Neural progenitor cell (in vitro differentiated cells): ENCODE measurements at regions not wholly inside any gene's neighbourhood (a gene's known extent, or its start where the extent isn't known, plus 50 kb on each side); places are given as distances from the start of the nearest gene placed in this dataset.

Experiments
- DNase-seq: peaks from one replicate; pipeline ENCODE4 v3.0.0-alpha.2; 2016; ENCODE audit warnings: low spot score
- H2AFZ ChIP-seq: fragments of 200-600 bp; sonication (generic); replicated peaks from 2 replicates; pipeline ENCODE4 v1.6.1; 2016; ENCODE audit warnings: antibody characterized with exemption
- H3F3A ChIP-seq: fragments of 200-600 bp; sonication (generic); 2 replicates; pipeline ENCODE4 v1.6.1; 2016; ENCODE audit warnings: antibody characterized with exemption, low read depth
- H3K27ac ChIP-seq: fragments of 200-600 bp; sonication (generic); 2 replicates; pipeline ENCODE4 v1.5.1; 2016; ENCODE audit warnings: mild to moderate bottlenecking
- H3K27me3 ChIP-seq: fragments of 200-600 bp; sonication (generic); 2 replicates; pipeline ENCODE4 v1.6.1; 2016; ENCODE audit warnings: mild to moderate bottlenecking, moderate library complexity
- H3K36me3 ChIP-seq: fragments of 200-600 bp; sonication (generic); 2 replicates; pipeline ENCODE4 v1.5.1; 2016
- H3K4me1 ChIP-seq: fragments of 200-600 bp; sonication (generic); 2 replicates; pipeline ENCODE4 v1.6.1; 2016; ENCODE audit warnings: mixed run types
- H3K4me2 ChIP-seq: fragments of 200-600 bp; sonication (generic); 2 replicates; pipeline ENCODE4 v1.6.1; 2016
- H3K4me3 ChIP-seq: fragments of 200-600 bp; sonication (generic); 2 replicates; pipeline ENCODE4 v1.5.1; 2016
- H3K79me2 ChIP-seq: fragments of 200-600 bp; sonication (generic); 2 replicates; pipeline ENCODE4 v1.6.1; 2016; ENCODE audit warnings: low read depth
- H3K9ac ChIP-seq: fragments of 200-600 bp; sonication (generic); 2 replicates; pipeline ENCODE4 v1.6.1; 2016
- H3K9me3 ChIP-seq: fragments of 200-600 bp; sonication (generic); 2 replicates; pipeline ENCODE4 v1.5.1; 2016; ENCODE audit warnings: low read depth
- H4K20me1 ChIP-seq: fragments of 200-600 bp; sonication (generic); 2 replicates; pipeline ENCODE4 v1.6.1; 2016; ENCODE audit warnings: low read depth
- H3K27ac Mint-ChIP-seq: 3 replicates; pipeline ENCODE4 v1.8.0; 2021; ENCODE audit warnings: mixed read lengths
- H3K27me3 Mint-ChIP-seq: 2 replicates; pipeline ENCODE4 v1.8.0; 2022; ENCODE audit warnings: low read depth, mild to moderate bottlenecking, inconsistent platforms, moderate library complexity, mixed read lengths; ENCODE audit not compliant: insufficient read depth
- H3K36me3 Mint-ChIP-seq: 3 replicates; pipeline ENCODE4 v1.8.0; 2021; ENCODE audit warnings: mixed read lengths
- H3K4me1 Mint-ChIP-seq: 3 replicates; pipeline ENCODE4 v1.8.0; 2021; ENCODE audit warnings: mixed read lengths
- H3K4me3 Mint-ChIP-seq: 3 replicates; pipeline ENCODE4 v1.8.0; 2021; ENCODE audit warnings: mild to moderate bottlenecking, moderate library complexity, mixed read lengths
- H3K9me3 Mint-ChIP-seq: 3 replicates; pipeline ENCODE4 v1.8.0; 2020; ENCODE audit warnings: mixed read lengths
- EZH2 ChIP-seq: fragments of 200-600 bp; sonication (generic); IDR thresholded peaks from 2 replicates; pipeline ENCODE4 v1.6.1; 2017; ENCODE audit warnings: antibody characterized with exemption, mild to moderate bottlenecking, moderate library complexity
- EZH2phosphoT487 ChIP-seq: fragments of 200-600 bp; sonication (generic); IDR thresholded peaks from 2 replicates; pipeline ENCODE4 v1.6.1; 2017; ENCODE audit warnings: antibody characterized with exemption
- TF ChIP-seq, protein P1 (sequence below): fragments of 200-600 bp; sonication (generic); IDR thresholded peaks from 2 replicates; pipeline ENCODE4 v1.5.1; 2017; ENCODE audit warnings: antibody characterized with exemption, mild to moderate bottlenecking

DNA sequence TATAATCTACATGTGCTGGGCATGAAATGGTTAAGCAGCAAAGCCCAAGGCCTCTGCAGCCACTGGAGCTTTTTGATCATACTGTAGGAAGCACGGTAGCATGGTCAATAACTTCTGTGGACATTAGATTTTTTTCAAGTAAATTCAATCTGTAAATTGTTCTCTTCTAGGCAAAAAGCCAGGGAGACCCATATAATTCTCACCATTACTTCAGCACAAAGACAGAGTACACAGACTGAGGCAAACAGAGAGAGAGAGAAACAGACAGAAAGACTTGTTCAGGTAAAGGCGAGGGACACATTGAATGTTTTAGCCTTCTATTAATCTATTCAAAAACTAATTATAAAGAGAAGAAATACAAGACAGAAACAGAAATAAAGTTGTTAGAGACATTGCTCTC is 349.4 kb downstream of the RFC3 start:
- peaks cover 14% of the 10 kb centered on the region for H3K4me1 Mint-ChIP-seq
- TF ChIP-seq, protein P1, sequence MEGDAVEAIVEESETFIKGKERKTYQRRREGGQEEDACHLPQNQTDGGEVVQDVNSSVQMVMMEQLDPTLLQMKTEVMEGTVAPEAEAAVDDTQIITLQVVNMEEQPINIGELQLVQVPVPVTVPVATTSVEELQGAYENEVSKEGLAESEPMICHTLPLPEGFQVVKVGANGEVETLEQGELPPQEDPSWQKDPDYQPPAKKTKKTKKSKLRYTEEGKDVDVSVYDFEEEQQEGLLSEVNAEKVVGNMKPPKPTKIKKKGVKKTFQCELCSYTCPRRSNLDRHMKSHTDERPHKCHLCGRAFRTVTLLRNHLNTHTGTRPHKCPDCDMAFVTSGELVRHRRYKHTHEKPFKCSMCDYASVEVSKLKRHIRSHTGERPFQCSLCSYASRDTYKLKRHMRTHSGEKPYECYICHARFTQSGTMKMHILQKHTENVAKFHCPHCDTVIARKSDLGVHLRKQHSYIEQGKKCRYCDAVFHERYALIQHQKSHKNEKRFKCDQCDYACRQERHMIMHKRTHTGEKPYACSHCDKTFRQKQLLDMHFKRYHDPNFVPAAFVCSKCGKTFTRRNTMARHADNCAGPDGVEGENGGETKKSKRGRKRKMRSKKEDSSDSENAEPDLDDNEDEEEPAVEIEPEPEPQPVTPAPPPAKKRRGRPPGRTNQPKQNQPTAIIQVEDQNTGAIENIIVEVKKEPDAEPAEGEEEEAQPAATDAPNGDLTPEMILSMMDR: no peak
- TF ChIP-seq EZH2 (no peak), EZH2phosphoT487 (no peak)

DNA sequence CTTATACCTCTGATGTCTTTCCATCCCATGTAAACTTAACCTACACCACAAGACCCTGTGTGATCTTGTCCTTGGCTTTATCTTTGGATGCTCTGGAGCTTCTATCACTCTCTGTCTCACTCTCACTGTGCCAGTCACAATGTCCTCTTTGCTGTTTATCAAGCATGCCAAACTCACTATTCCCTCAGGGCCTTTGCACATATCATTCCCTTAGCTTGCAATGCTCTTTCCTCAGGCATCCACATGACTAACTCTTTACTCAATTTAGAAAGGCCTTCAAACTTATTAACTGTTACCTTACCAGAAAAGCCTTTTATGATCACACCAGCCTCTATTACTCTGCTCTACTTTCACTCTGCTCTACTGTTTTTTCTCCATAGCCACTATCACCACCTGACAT is 354.1 kb downstream of the RFC3 start:
- peaks cover 3% of the 10 kb centered on the region for H3K4me1 Mint-ChIP-seq
- no peaks in the 10 kb centered on the region for H3K27me3 Mint-ChIP-seq
- no peak overlapping the region for H3K4me2 ChIP-seq
- no peak overlapping the region for H3K4me3 Mint-ChIP-seq
- H3K36me3 Mint-ChIP-seq: no peaks in the 10 kb centered on the region
- H3K4me3 ChIP-seq: no peak overlapping the region
- H3K9me3 ChIP-seq: no peaks in the 10 kb centered on the region
- no peaks in the 10 kb centered on the region for H3K4me1 ChIP-seq
- no peak overlapping the region for H2AFZ ChIP-seq
- H3K9me3 Mint-ChIP-seq: no peaks in the 10 kb centered on the region
- H3K27me3 ChIP-seq: no peaks in the 10 kb centered on the region
- H3K27ac ChIP-seq: no peak overlapping the region
- no peak overlapping the region for H3K9ac ChIP-seq
- no peak for TF ChIP-seq EZH2phosphoT487
- TF ChIP-seq, protein P1: no peak
- TF ChIP-seq EZH2: no peak
- no peaks in the 10 kb centered on the region for H3K36me3 ChIP-seq
- H3K27ac Mint-ChIP-seq: no peak overlapping the region
- no peaks in the 10 kb centered on the region for H3K79me2 ChIP-seq
- H3F3A ChIP-seq: no peaks in the 10 kb centered on the region
- H4K20me1 ChIP-seq: no peaks in the 10 kb centered on the region
- DNase-seq: no peak

More for the DNA sequence above, 349.4 kb downstream of the RFC3 start:
- H3K4me1 ChIP-seq: peaks cover 28% of the 10 kb centered on the region
- no peak overlapping the region for H3K27ac ChIP-seq
- no peak for DNase-seq
- H4K20me1 ChIP-seq: no peaks in the 10 kb centered on the region
- H3K9me3 ChIP-seq: no peaks in the 10 kb centered on the region
- Mint-ChIP-seq H3K36me3 (no peaks in the 10 kb centered on the region), H3K27me3 (no peaks in the 10 kb centered on the region), H3K9me3 (no peaks in the 10 kb centered on the region), H3K4me3 (no peak overlapping the region), H3K27ac (no peak overlapping the region)
- H2AFZ ChIP-seq: no peak overlapping the region
- H3K4me3 ChIP-seq: no peak overlapping the region
- no peaks in the 10 kb centered on the region for H3K27me3 ChIP-seq
- no peaks in the 10 kb centered on the region for H3K79me2 ChIP-seq
- H3K4me2 ChIP-seq: no peak overlapping the region
- H3K9ac ChIP-seq: no peak overlapping the region
- peaks cover 14% of the 10 kb centered on the region for H3F3A ChIP-seq
- H3K36me3 ChIP-seq: no peaks in the 10 kb centered on the region

DNA sequence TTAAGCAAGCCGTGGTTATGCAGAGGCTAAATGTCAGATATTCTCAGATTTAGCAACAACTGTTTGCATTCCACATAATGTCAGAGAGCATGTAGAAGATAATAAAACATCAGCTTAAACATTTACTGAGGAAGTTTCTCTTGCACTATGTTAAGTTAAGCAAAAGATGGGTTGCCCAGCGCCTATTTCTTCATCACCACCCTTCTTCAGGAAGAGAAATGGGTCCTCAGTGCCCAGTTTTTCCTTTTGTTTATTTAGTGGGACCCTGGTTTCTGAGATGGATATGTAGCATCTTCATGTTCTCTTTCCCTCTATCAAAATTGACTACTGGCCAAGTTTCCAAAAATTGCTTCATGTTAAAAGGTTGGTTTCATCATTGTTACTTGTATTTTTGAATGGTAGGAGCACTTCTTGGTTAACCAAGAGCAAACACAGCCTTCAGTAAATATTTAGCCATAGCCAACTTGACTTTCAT is 356.8 kb downstream of the RFC3 start:
- H3K4me3 ChIP-seq: no peak overlapping the region
- H3K4me3 Mint-ChIP-seq: no peak overlapping the region
- no peaks in the 10 kb centered on the region for H4K20me1 ChIP-seq
- H3K27ac Mint-ChIP-seq: no peak overlapping the region
- no peaks in the 10 kb centered on the region for H3K36me3 Mint-ChIP-seq
- H3K4me1 ChIP-seq: peaks cover 10% of the 10 kb centered on the region
- no peaks in the 10 kb centered on the region for H3K9me3 Mint-ChIP-seq
- no peaks in the 10 kb centered on the region for H3K9me3 ChIP-seq
- no peak for DNase-seq
- no peaks in the 10 kb centered on the region for H3K36me3 ChIP-seq
- H3K9ac ChIP-seq: no peak overlapping the region
- H3K27me3 ChIP-seq: no peaks in the 10 kb centered on the region
- no peaks in the 10 kb centered on the region for H3K79me2 ChIP-seq
- no peak overlapping the region for H3K27ac ChIP-seq
- no peak for TF ChIP-seq EZH2
- TF ChIP-seq EZH2phosphoT487: no peak
- TF ChIP-seq, protein P1: no peak
- H3K4me2 ChIP-seq: no peak overlapping the region
- H3K4me1 Mint-ChIP-seq: peaks cover 12% of the 10 kb centered on the region
- no peak overlapping the region for H2AFZ ChIP-seq
- no peaks in the 10 kb centered on the region for H3K27me3 Mint-ChIP-seq
- H3F3A ChIP-seq: no peaks in the 10 kb centered on the region
